PFSK-1 (cell line): ENCODE measurements at regions not wholly inside any gene's neighbourhood (a gene's known extent, or its start where the extent isn't known, plus 50 kb on each side); places are given as distances from the start of the nearest gene placed in this dataset.

Source experiments
- FOXP2 ChIP-seq: optimal IDR thresholded peaks from 2 replicates; pipeline ENCODE3; 2011; ENCODE audit warnings: borderline replicate concordance, control low read depth, inconsistent platforms; ENCODE audit not compliant: insufficient read depth; ENCODE audit errors: extremely low read length, extremely low read depth
- POLR2AphosphoS5 ChIP-seq: IDR thresholded peaks from 2 replicates; pipeline ENCODE4 v1.6.1; 2012; ENCODE audit warnings: low read depth, mild to moderate bottlenecking, control low read depth, low read length, moderate library complexity
- REST ChIP-seq, 2 experiments: IDR thresholded peaks; 2 replicates each; pipeline versions ENCODE4 v1.6.1 to v1.8.0; 2011 to 2012; ENCODE audit warnings: low read depth in 2 of 2, low read length in 2 of 2, control low read depth in 1 of 2, inconsistent platforms in 1 of 2, mild to moderate bottlenecking in 1 of 2, moderate library complexity in 1 of 2; ENCODE audit not compliant: insufficient read depth in 1 of 2
- SIN3A ChIP-seq: IDR thresholded peaks from 2 replicates; pipeline ENCODE4 v1.6.1; 2012; ENCODE audit warnings: mild to moderate bottlenecking, low read length, moderate library complexity, borderline replicate concordance; ENCODE audit not compliant: insufficient read depth
- TAF1 ChIP-seq: IDR thresholded peaks from 2 replicates; pipeline ENCODE4 v1.6.1; 2012; ENCODE audit warnings: low read length, control low read depth, borderline replicate concordance; ENCODE audit not compliant: insufficient read depth

GRCh38 chr4:122305853-122306252 lies 73.0 kb upstream of the ADAD1 start:
- no peak for TF ChIP-seq FOXP2
- 0 out of 2 replicates have a peak, but pooled peaks have one; percentile 38 for TF ChIP-seq POLR2AphosphoS5
- 0 out of 2 replicates have a peak, but pooled peaks have one; percentile 32 for TF ChIP-seq SIN3A
- TF ChIP-seq REST (IDR thresholded peaks at IDR 0.05; ENCODE audit: insufficient read depth in 1 of 2, low read depth in 2 of 2, low read length in 2 of 2) = no peak
- peak; percentile 54; the same call in 1 of the 2 replicates for TF ChIP-seq TAF1

- no peak for TF ChIP-seq TAF1
- no peak for TF ChIP-seq REST (IDR thresholded peaks at IDR 0.05; ENCODE audit: insufficient read depth in 1 of 2, low read depth in 2 of 2, low read length in 2 of 2)
- no peak for TF ChIP-seq POLR2AphosphoS5
- no peak for TF ChIP-seq FOXP2
- TF ChIP-seq SIN3A = no peak
Measured at GRCh38 chr4:122309988-122310626, 68.7 kb upstream of the ADAD1 start.

- TF ChIP-seq POLR2AphosphoS5 (no peak), SIN3A (no peak), REST (IDR thresholded peaks at IDR 0.05; ENCODE audit: insufficient read depth in 1 of 2, low read depth in 2 of 2, low read length in 2 of 2) (no peak), TAF1 (no peak), FOXP2 (no peak)
Measured at GRCh38 chr4:122313006-122313646, 65.7 kb upstream of the ADAD1 start.

GRCh38 chr4:122326908-122327307 lies 51.9 kb upstream of the ADAD1 start:
- TF ChIP-seq FOXP2 = no peak
- no peak for TF ChIP-seq POLR2AphosphoS5
- TF ChIP-seq SIN3A = no peak

GRCh38 chr4:122328893-122329292 lies 49.9 kb upstream of the ADAD1 start:
- no peak for TF ChIP-seq FOXP2
